Stimulated activated CD8-positive, alpha-beta memory T cell treated with anti-CD3 and anti-CD28 coated beads, Interleukin-2, amount 100 ng/mL, for 48 hours (primary cell): ENCODE measurements at regions not wholly inside any gene's neighbourhood (a gene's known extent, or its start where the extent isn't known, plus 50 kb on each side); places are given as distances from the start of the nearest gene placed in this dataset.
"Not testable (repeated sequence)": the region's sequence is repeated elsewhere in the genome, so short reads cannot be mapped to it uniquely, and the experiment has no call there.

Experiments
- DNase-seq, 2 donors: peaks; one replicate each; pipeline ENCODE4 v3.0.0-alpha.2; 2020; ENCODE audit warnings: low read depth in 2 of 2

GRCh38 chr7:69237541-69237940, 360.7 kb upstream of the AUTS2 start:
- no peak for DNase-seq

- DNase-seq: no peak
Observed at GRCh38 chr7:69243016-69243415, 355.3 kb upstream of the AUTS2 start.

GRCh38 chr7:69244701-69245100, 353.6 kb upstream of the AUTS2 start:
- no peak for DNase-seq

- no peak for DNase-seq
Observed at GRCh38 chr7:69245646-69246045, 352.6 kb upstream of the AUTS2 start.

- DNase-seq: no peak
Observed at GRCh38 chr7:69246758-69247157, 351.5 kb upstream of the AUTS2 start.

GRCh38 chr7:69248382-69248828, 349.9 kb upstream of the AUTS2 start:
- not testable (repeated sequence) for DNase-seq

- DNase-seq: no peak
Observed at GRCh38 chr7:69250958-69251357, 347.3 kb upstream of the AUTS2 start.

- DNase-seq: no peak
Observed at GRCh38 chr7:69254643-69255042, 343.6 kb upstream of the AUTS2 start.

- DNase-seq: no peak
Observed at GRCh38 chr7:69256634-69257081, 341.6 kb upstream of the AUTS2 start.

- DNase-seq: no peak
Observed at GRCh38 chr7:69257592-69257991, 340.7 kb upstream of the AUTS2 start.

- no peak for DNase-seq
Observed at GRCh38 chr7:69259445-69259844, 338.8 kb upstream of the AUTS2 start.

- DNase-seq: no peak
Observed at GRCh38 chr7:69260023-69260422, 338.3 kb upstream of the AUTS2 start.

GRCh38 chr7:69263550-69263949, 334.7 kb upstream of the AUTS2 start:
- no peak for DNase-seq

- DNase-seq: no peak
Observed at GRCh38 chr7:69269806-69270205, 328.5 kb upstream of the AUTS2 start.

- DNase-seq: no peak
Observed at GRCh38 chr7:69272101-69272500, 326.2 kb upstream of the AUTS2 start.

- DNase-seq: no peak
Observed at GRCh38 chr7:69276011-69276729, 322.1 kb upstream of the AUTS2 start.

GRCh38 chr7:69277366-69277765, 320.9 kb upstream of the AUTS2 start:
- no peak for DNase-seq

- DNase-seq: no peak
Observed at GRCh38 chr7:69282946-69283345, 315.3 kb upstream of the AUTS2 start.

GRCh38 chr7:69283421-69283820, 314.9 kb upstream of the AUTS2 start:
- no peak for DNase-seq

- no peak for DNase-seq
Observed at GRCh38 chr7:69285854-69286253, 312.4 kb upstream of the AUTS2 start.

GRCh38 chr7:69295977-69296376, 302.3 kb upstream of the AUTS2 start:
- DNase-seq: no peak

GRCh38 chr7:69301253-69301652, 297.0 kb upstream of the AUTS2 start:
- DNase-seq: no peak

GRCh38 chr7:69309601-69310000, 288.7 kb upstream of the AUTS2 start:
- no peak for DNase-seq

GRCh38 chr7:69311489-69311888, 286.8 kb upstream of the AUTS2 start:
- DNase-seq: no peak
